ENCODE measurements at regions not wholly inside any gene's neighbourhood (a gene's known extent, or its start where the extent isn't known, plus 50 kb on each side); places are given as distances from the start of the nearest gene placed in this dataset.
A peak's percentile ranks its signal among the peaks of the same experiment; 100 is the strongest.

DNA sequence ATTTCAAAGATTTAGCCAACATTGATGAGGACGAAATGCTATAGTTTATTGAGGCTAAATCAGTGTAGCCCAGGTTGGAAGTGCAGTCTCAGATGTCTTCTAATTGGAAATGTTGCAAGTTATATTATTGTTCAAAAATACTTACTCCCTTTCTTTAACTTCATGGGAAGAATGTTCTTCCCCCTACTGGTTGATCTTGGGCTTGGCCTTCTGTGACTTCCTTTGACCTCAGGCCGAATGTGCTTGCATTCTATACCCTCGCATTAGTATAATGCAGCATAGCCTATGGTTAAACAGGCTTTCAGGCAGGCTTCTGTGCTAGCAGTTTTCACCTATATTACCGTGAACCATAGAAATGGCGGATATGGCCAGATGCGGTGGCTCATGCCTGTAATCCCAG lies 77.3 kb downstream of the RPE65 start:
- WGBS, 2 experiments (ENCODE audit: extremely low coverage in 1 of 2, insufficient coverage in 1 of 2, insufficient read length in 1 of 2, insufficient replicate concordance in 2 of 2, low coverage in 1 of 2, low lambda C conversion rate in 2 of 2, missing lambda C conversion rate in 1 of 2), result 96% methylated on average over 6 of the region's 6 CpGs; no CpG with 5 or more reads in 1 of the 2 experiments
- Histone ChIP-seq H2BK12ac (ENCODE audit: low read depth, low read length) (no peak overlapping the region), H2AFZ (ENCODE audit: low read length) (no peak overlapping the region), H3K23ac (ENCODE audit: insufficient read length) (no peak overlapping the region), H3K14ac (ENCODE audit: insufficient read length) (no peak overlapping the region), H3K27me3 (replicated peaks in 1 of 4; ENCODE audit: control insufficient read depth in 3 of 4, extremely low read depth in 1 of 4, insufficient read depth in 3 of 4, low read length in 3 of 4) (no peaks in the 10 kb centered on the region), H3K4ac (replicated peaks; ENCODE audit: insufficient read length, low read depth, low read length) (no peak overlapping the region), H3K18ac (ENCODE audit: extremely low read depth, low read length) (no peak overlapping the region), H2BK5ac (ENCODE audit: low read depth, low read length) (no peak overlapping the region), H2BK120ac (replicated peaks; ENCODE audit: low read depth, low read length) (no peak overlapping the region), H4K5ac (ENCODE audit: insufficient read length, low read depth, low read length) (no peak overlapping the region), H2BK15ac (ENCODE audit: low read length) (no peak overlapping the region), H3K79me1 (ENCODE audit: low read depth, low read length) (no peaks in the 10 kb centered on the region), H3K4me1 (replicated peaks in 1 of 4; ENCODE audit: control insufficient read depth in 3 of 4, insufficient read depth in 4 of 4, low read length in 3 of 4) (no peaks in the 10 kb centered on the region), H2AK5ac (ENCODE audit: low read depth, low read length) (no peak overlapping the region), H3K79me2 (ENCODE audit: control insufficient read depth in 1 of 2, insufficient read depth in 2 of 2, low read length in 2 of 2) (no peaks in the 10 kb centered on the region), H4K91ac (replicated peaks; ENCODE audit: insufficient read length, low read length) (no peak overlapping the region), H3K9ac (replicated peaks in 1 of 4; ENCODE audit: extremely low read depth in 1 of 4, low read depth in 3 of 4, low read length in 3 of 4) (no peak overlapping the region), H3K9me3 (ENCODE audit: insufficient read depth in 2 of 2, low read depth in 1 of 2, low read length in 1 of 2) (no peaks in the 10 kb centered on the region), H4K20me1 (replicated peaks in 1 of 2; ENCODE audit: control insufficient read depth in 1 of 2, insufficient read depth in 2 of 2, low read length in 2 of 2) (no peaks in the 10 kb centered on the region), H3K4me2 (ENCODE audit: insufficient read depth in 1 of 2, low read depth in 2 of 2, low read length in 2 of 2) (no peak overlapping the region), H3K56ac (replicated peaks; ENCODE audit: insufficient read length, low read depth, low read length) (no peak overlapping the region), H4K8ac (ENCODE audit: extremely low read depth, insufficient read depth, low read length) (no peak overlapping the region), H3K36me3 (ENCODE audit: control insufficient read depth in 2 of 4, insufficient read depth in 4 of 4, low read length in 3 of 4) (no peaks in the 10 kb centered on the region), H3K4me3 (ENCODE audit: extremely low read depth in 1 of 4, insufficient read depth in 2 of 4, low read depth in 3 of 4, low read length in 4 of 4) (no peak overlapping the region), H2BK20ac (ENCODE audit: low read length) (no peak overlapping the region), H3K27ac (ENCODE audit: low read depth, low read length) (no peak overlapping the region), H3K23me2 (ENCODE audit: low read depth, low read length) (no peaks in the 10 kb centered on the region)
- DNase-seq (ENCODE audit: low read depth in 1 of 2, low spot score in 2 of 2) (no peak), FAIRE-seq (no peak)
- CTCF ChIA-PET (ENCODE audit: partially characterized antibody), result interaction anchor here (1.3 kb wide), 1 partner anchor 8 kb away, joined by 5 read pairs; no protein-coding TSS in a partner anchor
- POLR2A ChIA-PET (ENCODE audit: partially characterized antibody), result no interaction called here
- TF ChIP-seq RAD21 (IDR thresholded peaks at IDR 0.05 in 1 of 2, conservative IDR thresholded peaks at IDR 0.05 in 1 of 2; ENCODE audit: low read depth in 2 of 2, low read length in 2 of 2) (peak in 1 of 2 experiments; percentile 15; a peak in 2 of 4 replicates), RXRA (IDR thresholded peaks at IDR 0.05; ENCODE audit: insufficient read depth, low read depth, low read length) (no peak), MAFK (IDR thresholded peaks at IDR 0.05; ENCODE audit: low read depth, low read length) (no peak)
- TF ChIP-seq, protein P1, sequence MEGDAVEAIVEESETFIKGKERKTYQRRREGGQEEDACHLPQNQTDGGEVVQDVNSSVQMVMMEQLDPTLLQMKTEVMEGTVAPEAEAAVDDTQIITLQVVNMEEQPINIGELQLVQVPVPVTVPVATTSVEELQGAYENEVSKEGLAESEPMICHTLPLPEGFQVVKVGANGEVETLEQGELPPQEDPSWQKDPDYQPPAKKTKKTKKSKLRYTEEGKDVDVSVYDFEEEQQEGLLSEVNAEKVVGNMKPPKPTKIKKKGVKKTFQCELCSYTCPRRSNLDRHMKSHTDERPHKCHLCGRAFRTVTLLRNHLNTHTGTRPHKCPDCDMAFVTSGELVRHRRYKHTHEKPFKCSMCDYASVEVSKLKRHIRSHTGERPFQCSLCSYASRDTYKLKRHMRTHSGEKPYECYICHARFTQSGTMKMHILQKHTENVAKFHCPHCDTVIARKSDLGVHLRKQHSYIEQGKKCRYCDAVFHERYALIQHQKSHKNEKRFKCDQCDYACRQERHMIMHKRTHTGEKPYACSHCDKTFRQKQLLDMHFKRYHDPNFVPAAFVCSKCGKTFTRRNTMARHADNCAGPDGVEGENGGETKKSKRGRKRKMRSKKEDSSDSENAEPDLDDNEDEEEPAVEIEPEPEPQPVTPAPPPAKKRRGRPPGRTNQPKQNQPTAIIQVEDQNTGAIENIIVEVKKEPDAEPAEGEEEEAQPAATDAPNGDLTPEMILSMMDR (IDR thresholded peaks at IDR 0.05; ENCODE audit: control extremely low read depth in 1 of 3, insufficient read depth in 1 of 3, low read depth in 1 of 3, low read length in 3 of 3), result peak in 1 of 3 experiments; percentile 54; a peak in 2 of 4 replicates
